ENCODE measurements at regions not wholly inside any gene's neighbourhood (a gene's known extent, or its start where the extent isn't known, plus 50 kb on each side); places are given as distances from the start of the nearest gene placed in this dataset.

- no peak for TF ChIP-seq EZH2 (IDR thresholded peaks at IDR 0.05; ENCODE audit: low read depth, unreplicated experiment)
- TF ChIP-seq STAT1 (IDR thresholded peaks at IDR 0.05; ENCODE audit: unreplicated experiment): no peak
- TF ChIP-seq CREB1 (CRISPR knock-in tag; IDR thresholded peaks at IDR 0.05; ENCODE audit: low read depth): no peak
- no peak for TF ChIP-seq JUNB (IDR thresholded peaks at IDR 0.05; ENCODE audit: unreplicated experiment)
Measured at GRCh38 chr7:118404211-118404610, 179.7 kb downstream of the ANKRD7 start (continued).

GRCh38 chr7:118418433-118418832 lies 193.9 kb downstream of the ANKRD7 start:
- no peaks in the 10 kb centered on the region for H3K36me3 Mint-ChIP-seq (ENCODE audit: low read depth)
- no peaks in the 10 kb centered on the region for H3K27me3 Mint-ChIP-seq (ENCODE audit: insufficient read depth, low read depth, poor library complexity)
- Histone ChIP-seq H3K79me2 (replicated peaks; ENCODE audit: insufficient read depth) (no peaks in the 10 kb centered on the region), H3K9me2 (ENCODE audit: insufficient read depth) (no peaks in the 10 kb centered on the region), H2AFZ (no peak overlapping the region), H3K27ac (ENCODE audit: low read depth) (no peak overlapping the region), H3K4me1 (ENCODE audit: insufficient read depth) (0 out of 2 replicates have a peak, but pooled peaks cover 3% of the 10 kb centered on the region), H3K4me3 (no peak overlapping the region), H3K4me2 (no peak overlapping the region), H3K36me3 (ENCODE audit: insufficient read depth) (no peaks in the 10 kb centered on the region), H4K20me1 (replicated peaks; ENCODE audit: insufficient read depth) (no peaks in the 10 kb centered on the region), H3F3A (replicated peaks; ENCODE audit: low read depth) (no peaks in the 10 kb centered on the region), H3K27me3 (ENCODE audit: insufficient read depth) (no peaks in the 10 kb centered on the region)
- no peak overlapping the region for H3K27ac Mint-ChIP-seq
- ATAC-seq (no peak), DNase-seq (ENCODE audit: low spot score) (no peak)
- H3K4me3 Mint-ChIP-seq: no peak overlapping the region
- peaks cover 5% of the 10 kb centered on the region for H3K4me1 Mint-ChIP-seq
- TF ChIP-seq ETS1 (IDR thresholded peaks at IDR 0.05) (no peak), STAT1 (IDR thresholded peaks at IDR 0.05; ENCODE audit: unreplicated experiment) (no peak), ZNF114 (CRISPR knock-in tag; IDR thresholded peaks at IDR 0.05) (no peak), ZNF462 (CRISPR knock-in tag; IDR thresholded peaks at IDR 0.05) (no peak)
- H3K9me3 Mint-ChIP-seq: no peaks in the 10 kb centered on the region

Data from GM23338 (cell line).